Neural progenitor cell (in vitro differentiated cells): ENCODE measurements at regions not wholly inside any gene's neighbourhood (a gene's known extent, or its start where the extent isn't known, plus 50 kb on each side); places are given as distances from the start of the nearest gene placed in this dataset.
A peak's percentile ranks its signal among the peaks of the same experiment; 100 is the strongest.

ENCODE experiments used
- DNase-seq: peaks from one replicate; pipeline ENCODE4 v3.0.0-alpha.2; 2016; ENCODE audit warnings: low spot score
- H2AFZ ChIP-seq: fragments of 200-600 bp; sonication (generic); replicated peaks from 2 replicates; pipeline ENCODE4 v1.6.1; 2016; ENCODE audit warnings: antibody characterized with exemption
- H3F3A ChIP-seq: fragments of 200-600 bp; sonication (generic); 2 replicates; pipeline ENCODE4 v1.6.1; 2016; ENCODE audit warnings: antibody characterized with exemption, low read depth
- H3K27ac ChIP-seq: fragments of 200-600 bp; sonication (generic); 2 replicates; pipeline ENCODE4 v1.5.1; 2016; ENCODE audit warnings: mild to moderate bottlenecking
- H3K27me3 ChIP-seq: fragments of 200-600 bp; sonication (generic); 2 replicates; pipeline ENCODE4 v1.6.1; 2016; ENCODE audit warnings: mild to moderate bottlenecking, moderate library complexity
- H3K36me3 ChIP-seq: fragments of 200-600 bp; sonication (generic); 2 replicates; pipeline ENCODE4 v1.5.1; 2016
- H3K4me1 ChIP-seq: fragments of 200-600 bp; sonication (generic); 2 replicates; pipeline ENCODE4 v1.6.1; 2016; ENCODE audit warnings: mixed run types
- H3K4me2 ChIP-seq: fragments of 200-600 bp; sonication (generic); 2 replicates; pipeline ENCODE4 v1.6.1; 2016
- H3K4me3 ChIP-seq: fragments of 200-600 bp; sonication (generic); 2 replicates; pipeline ENCODE4 v1.5.1; 2016
- H3K79me2 ChIP-seq: fragments of 200-600 bp; sonication (generic); 2 replicates; pipeline ENCODE4 v1.6.1; 2016; ENCODE audit warnings: low read depth
- H3K9ac ChIP-seq: fragments of 200-600 bp; sonication (generic); 2 replicates; pipeline ENCODE4 v1.6.1; 2016
- H3K9me3 ChIP-seq: fragments of 200-600 bp; sonication (generic); 2 replicates; pipeline ENCODE4 v1.5.1; 2016; ENCODE audit warnings: low read depth
- H4K20me1 ChIP-seq: fragments of 200-600 bp; sonication (generic); 2 replicates; pipeline ENCODE4 v1.6.1; 2016; ENCODE audit warnings: low read depth
- H3K27ac Mint-ChIP-seq: 3 replicates; pipeline ENCODE4 v1.8.0; 2021; ENCODE audit warnings: mixed read lengths
- H3K27me3 Mint-ChIP-seq: 2 replicates; pipeline ENCODE4 v1.8.0; 2022; ENCODE audit warnings: low read depth, mild to moderate bottlenecking, inconsistent platforms, moderate library complexity, mixed read lengths; ENCODE audit not compliant: insufficient read depth
- H3K36me3 Mint-ChIP-seq: 3 replicates; pipeline ENCODE4 v1.8.0; 2021; ENCODE audit warnings: mixed read lengths
- H3K4me1 Mint-ChIP-seq: 3 replicates; pipeline ENCODE4 v1.8.0; 2021; ENCODE audit warnings: mixed read lengths
- H3K4me3 Mint-ChIP-seq: 3 replicates; pipeline ENCODE4 v1.8.0; 2021; ENCODE audit warnings: mild to moderate bottlenecking, moderate library complexity, mixed read lengths
- H3K9me3 Mint-ChIP-seq: 3 replicates; pipeline ENCODE4 v1.8.0; 2020; ENCODE audit warnings: mixed read lengths
- CTCF ChIP-seq: fragments of 200-600 bp; sonication (generic); IDR thresholded peaks from 2 replicates; pipeline ENCODE4 v1.5.1; 2017; ENCODE audit warnings: antibody characterized with exemption, mild to moderate bottlenecking
- EZH2 ChIP-seq: fragments of 200-600 bp; sonication (generic); IDR thresholded peaks from 2 replicates; pipeline ENCODE4 v1.6.1; 2017; ENCODE audit warnings: antibody characterized with exemption, mild to moderate bottlenecking, moderate library complexity
- EZH2phosphoT487 ChIP-seq: fragments of 200-600 bp; sonication (generic); IDR thresholded peaks from 2 replicates; pipeline ENCODE4 v1.6.1; 2017; ENCODE audit warnings: antibody characterized with exemption

GRCh38 chr5:3825531-3826451 is 230.2 kb downstream of the IRX1 start:
- no peaks in the 10 kb centered on the region for H3K36me3 ChIP-seq
- H3K36me3 Mint-ChIP-seq = no peaks in the 10 kb centered on the region
- no peaks in the 10 kb centered on the region for H4K20me1 ChIP-seq
- no peaks in the 10 kb centered on the region for H3K9me3 ChIP-seq
- no peak overlapping the region for H3K4me3 Mint-ChIP-seq
- no peak overlapping the region for H3K27ac ChIP-seq
- peaks cover 2% of the 10 kb centered on the region for H3K27me3 Mint-ChIP-seq
- peak overlapping the region; percentile 68 for H3K27ac Mint-ChIP-seq
- no peaks in the 10 kb centered on the region for H3F3A ChIP-seq
- H3K9me3 Mint-ChIP-seq = peaks cover 2% of the 10 kb centered on the region
- H3K9ac ChIP-seq = no peak overlapping the region
- H3K4me1 Mint-ChIP-seq = peaks cover 20% of the 10 kb centered on the region
- TF ChIP-seq EZH2 (no peak), EZH2phosphoT487 (no peak), CTCF (no peak)
- H3K27me3 ChIP-seq = no peaks in the 10 kb centered on the region
- no peaks in the 10 kb centered on the region for H3K79me2 ChIP-seq
- no peak overlapping the region for H3K4me3 ChIP-seq
- no peak overlapping the region for H3K4me2 ChIP-seq
- H3K4me1 ChIP-seq = no peaks in the 10 kb centered on the region
- no peak for DNase-seq
- no peak overlapping the region for H2AFZ ChIP-seq

- no peaks in the 10 kb centered on the region for H4K20me1 ChIP-seq
- H3K4me3 ChIP-seq = no peak overlapping the region
- no peaks in the 10 kb centered on the region for H3K9me3 ChIP-seq
- no peak overlapping the region for H3K27ac ChIP-seq
- no peaks in the 10 kb centered on the region for H3K79me2 ChIP-seq
- H3K4me2 ChIP-seq = no peak overlapping the region
- H3K4me1 ChIP-seq = no peaks in the 10 kb centered on the region
- Mint-ChIP-seq H3K36me3 (no peaks in the 10 kb centered on the region), H3K4me1 (peaks cover 20% of the 10 kb centered on the region), H3K9me3 (peaks cover 2% of the 10 kb centered on the region), H3K4me3 (no peak overlapping the region), H3K27me3 (peaks cover 7% of the 10 kb centered on the region), H3K27ac (no peak overlapping the region)
- TF ChIP-seq EZH2 (no peak), CTCF (no peak), EZH2phosphoT487 (no peak)
- no peak overlapping the region for H3K9ac ChIP-seq
- H3K36me3 ChIP-seq = no peaks in the 10 kb centered on the region
- H3F3A ChIP-seq = no peaks in the 10 kb centered on the region
- H3K27me3 ChIP-seq = no peaks in the 10 kb centered on the region
- no peak for DNase-seq
- H2AFZ ChIP-seq = no peak overlapping the region
Measured at GRCh38 chr5:3827624-3828023, 232.0 kb downstream of the IRX1 start.

GRCh38 chr5:3828761-3829160 is 233.1 kb downstream of the IRX1 start:
- H3K27ac ChIP-seq = no peak overlapping the region
- H3K4me2 ChIP-seq = no peak overlapping the region
- H3F3A ChIP-seq = no peaks in the 10 kb centered on the region
- no peaks in the 10 kb centered on the region for H3K4me1 ChIP-seq
- H3K36me3 ChIP-seq = no peaks in the 10 kb centered on the region
- Mint-ChIP-seq H3K27me3 (peaks cover 7% of the 10 kb centered on the region), H3K4me1 (peaks cover 20% of the 10 kb centered on the region), H3K27ac (no peak overlapping the region), H3K36me3 (no peaks in the 10 kb centered on the region), H3K4me3 (no peak overlapping the region), H3K9me3 (peaks cover 2% of the 10 kb centered on the region)
- no peak overlapping the region for H2AFZ ChIP-seq
- H3K4me3 ChIP-seq = no peak overlapping the region
- DNase-seq = no peak
- H3K27me3 ChIP-seq = no peaks in the 10 kb centered on the region
- H4K20me1 ChIP-seq = no peaks in the 10 kb centered on the region
- TF ChIP-seq EZH2 (no peak), EZH2phosphoT487 (no peak), CTCF (no peak)
- H3K79me2 ChIP-seq = no peaks in the 10 kb centered on the region
- H3K9ac ChIP-seq = no peak overlapping the region
- no peaks in the 10 kb centered on the region for H3K9me3 ChIP-seq
